ENCODE measurements at regions not wholly inside any gene's neighbourhood (a gene's known extent, or its start where the extent isn't known, plus 50 kb on each side); places are given as distances from the start of the nearest gene placed in this dataset.
A peak's percentile ranks its signal among the peaks of the same experiment; 100 is the strongest.
"Not testable (repeated sequence)": the region's sequence is repeated elsewhere in the genome, so short reads cannot be mapped to it uniquely, and the experiment has no call there.

- not testable (repeated sequence) for DNase-seq; H3K79me2 ChIP-seq (ENCODE audit: control insufficient read depth, insufficient read depth, low read length, poor library complexity); H3K14ac ChIP-seq (ENCODE audit: low read length)
Measured at GRCh38 chr1:161447040-161447759, 58.1 kb upstream of the FCGR2A start.

GRCh38 chr1:161444725-161445124 is 60.5 kb upstream of the FCGR2A start:
- H3K4me3 ChIP-seq (ENCODE audit: low read depth, low read length); H3K27ac ChIP-seq (ENCODE audit: low read depth, low read length); H3K18ac ChIP-seq (ENCODE audit: low read length); H4K91ac ChIP-seq (ENCODE audit: low read depth, low read length); H4K12ac ChIP-seq (ENCODE audit: low read depth, low read length); H3K23ac ChIP-seq (ENCODE audit: low read length); H3K9me3 ChIP-seq (ENCODE audit: insufficient read depth, low read depth, low read length); H3K4me1 ChIP-seq (ENCODE audit: control insufficient read depth in 1 of 2, insufficient read depth in 2 of 2, low read length in 2 of 2); H2BK5ac ChIP-seq (ENCODE audit: low read depth, low read length, poor library complexity); H3K36me3 ChIP-seq (ENCODE audit: control insufficient read depth in 1 of 2, insufficient read depth in 2 of 2, low read length in 2 of 2); H3K14ac ChIP-seq (ENCODE audit: low read length); H3K79me1 ChIP-seq (ENCODE audit: low read length); H3K4ac ChIP-seq (ENCODE audit: low read depth, low read length); DNase-seq; H3K9ac ChIP-seq (ENCODE audit: low read length); H2BK120ac ChIP-seq (ENCODE audit: insufficient read depth, low read length, poor library complexity); H2AK5ac ChIP-seq (ENCODE audit: low read length); H3K4me2 ChIP-seq (ENCODE audit: low read length); H3K79me2 ChIP-seq (ENCODE audit: control insufficient read depth, insufficient read depth, low read length, poor library complexity); H2BK12ac ChIP-seq (ENCODE audit: low read length); H3K27me3 ChIP-seq (ENCODE audit: insufficient read depth, low read length); H4K8ac ChIP-seq (ENCODE audit: low read depth, low read length); H2AFZ ChIP-seq (ENCODE audit: insufficient read depth, low read length, poor library complexity): not testable (repeated sequence)
- WGBS (ENCODE audit: extremely low coverage, insufficient coverage, insufficient read length): no CpG with 5 or more reads among the region's 18 CpGs

More at GRCh38 chr1:161447040-161447759, 58.1 kb upstream of the FCGR2A start:
- not testable (repeated sequence) for H3K27me3 ChIP-seq (ENCODE audit: insufficient read depth, low read length); H4K12ac ChIP-seq (ENCODE audit: low read depth, low read length); H3K27ac ChIP-seq (ENCODE audit: low read depth, low read length); H2BK5ac ChIP-seq (ENCODE audit: low read depth, low read length, poor library complexity); H3K79me1 ChIP-seq (ENCODE audit: low read length); H2AK5ac ChIP-seq (ENCODE audit: low read length); H4K91ac ChIP-seq (ENCODE audit: low read depth, low read length); H4K8ac ChIP-seq (ENCODE audit: low read depth, low read length); H3K4me3 ChIP-seq (ENCODE audit: low read depth, low read length); H3K4ac ChIP-seq (ENCODE audit: low read depth, low read length); H2BK12ac ChIP-seq (ENCODE audit: low read length); H3K9ac ChIP-seq (ENCODE audit: low read length); H3K36me3 ChIP-seq (ENCODE audit: control insufficient read depth in 1 of 2, insufficient read depth in 2 of 2, low read length in 2 of 2); H2AFZ ChIP-seq (ENCODE audit: insufficient read depth, low read length, poor library complexity); H2BK120ac ChIP-seq (ENCODE audit: insufficient read depth, low read length, poor library complexity); H3K4me2 ChIP-seq (ENCODE audit: low read length); H3K23ac ChIP-seq (ENCODE audit: low read length); H3K18ac ChIP-seq (ENCODE audit: low read length); H3K4me1 ChIP-seq (ENCODE audit: control insufficient read depth in 1 of 2, insufficient read depth in 2 of 2, low read length in 2 of 2); H3K9me3 ChIP-seq (ENCODE audit: insufficient read depth, low read depth, low read length)
- no CpG with 5 or more reads among the region's 79 CpGs for WGBS (ENCODE audit: extremely low coverage, insufficient coverage, insufficient read length)

GRCh38 chr1:161444255-161444654 is 61.0 kb upstream of the FCGR2A start:
- not testable (repeated sequence) for H4K91ac ChIP-seq (ENCODE audit: low read depth, low read length); H3K14ac ChIP-seq (ENCODE audit: low read length); H4K8ac ChIP-seq (ENCODE audit: low read depth, low read length); H2BK120ac ChIP-seq (ENCODE audit: insufficient read depth, low read length, poor library complexity); H3K27ac ChIP-seq (ENCODE audit: low read depth, low read length); H4K12ac ChIP-seq (ENCODE audit: low read depth, low read length); H2BK12ac ChIP-seq (ENCODE audit: low read length); H3K4ac ChIP-seq (ENCODE audit: low read depth, low read length); H3K36me3 ChIP-seq (ENCODE audit: control insufficient read depth in 1 of 2, insufficient read depth in 2 of 2, low read length in 2 of 2); H3K9me3 ChIP-seq (ENCODE audit: insufficient read depth, low read depth, low read length); H3K23ac ChIP-seq (ENCODE audit: low read length); H3K4me1 ChIP-seq (ENCODE audit: control insufficient read depth in 1 of 2, insufficient read depth in 2 of 2, low read length in 2 of 2); H3K79me1 ChIP-seq (ENCODE audit: low read length); H3K4me2 ChIP-seq (ENCODE audit: low read length); H3K4me3 ChIP-seq (ENCODE audit: low read depth, low read length); H2BK5ac ChIP-seq (ENCODE audit: low read depth, low read length, poor library complexity); H2AK5ac ChIP-seq (ENCODE audit: low read length); H3K18ac ChIP-seq (ENCODE audit: low read length); H3K9ac ChIP-seq (ENCODE audit: low read length); H2AFZ ChIP-seq (ENCODE audit: insufficient read depth, low read length, poor library complexity); DNase-seq; H3K79me2 ChIP-seq (ENCODE audit: control insufficient read depth, insufficient read depth, low read length, poor library complexity)
- peaks cover 12% of the 10 kb centered on the region for H3K27me3 ChIP-seq (ENCODE audit: insufficient read depth, low read length)
- no CpG with 5 or more reads among the region's 14 CpGs for WGBS (ENCODE audit: extremely low coverage, insufficient coverage, insufficient read length)

- H3K36me3 ChIP-seq (ENCODE audit: control insufficient read depth in 1 of 2, insufficient read depth in 2 of 2, low read length in 2 of 2): no peaks in the 10 kb centered on the region
- no peak overlapping the region for H3K18ac ChIP-seq (ENCODE audit: low read length)
- H3K4me1 ChIP-seq (ENCODE audit: control insufficient read depth in 1 of 2, insufficient read depth in 2 of 2, low read length in 2 of 2): peaks cover 4 to 6% of the 10 kb centered on the region in 2 experiments
- peak overlapping the region; percentile 68 for H3K4me2 ChIP-seq (ENCODE audit: low read length)
- no peak overlapping the region for H3K27ac ChIP-seq (ENCODE audit: low read depth, low read length)
- peak overlapping the region; percentile 64 for H3K4me3 ChIP-seq (ENCODE audit: low read depth, low read length)
- no peaks in the 10 kb centered on the region for H3K79me1 ChIP-seq (ENCODE audit: low read length)
- H3K23ac ChIP-seq (ENCODE audit: low read length): no peak overlapping the region
- peak overlapping the region; percentile 89 for H2AFZ ChIP-seq (ENCODE audit: insufficient read depth, low read length, poor library complexity)
- H3K79me2 ChIP-seq (ENCODE audit: control insufficient read depth, insufficient read depth, low read length, poor library complexity): no peaks in the 10 kb centered on the region
- WGBS (ENCODE audit: extremely low coverage, insufficient coverage, insufficient read length): no CpG with 5 or more reads among the region's 61 CpGs
- H4K8ac ChIP-seq (ENCODE audit: low read depth, low read length): no peak overlapping the region
- no peak overlapping the region for H2AK5ac ChIP-seq (ENCODE audit: low read length)
- peaks cover 25% of the 10 kb centered on the region for H3K27me3 ChIP-seq (ENCODE audit: insufficient read depth, low read length)
- no peak overlapping the region for H2BK120ac ChIP-seq (ENCODE audit: insufficient read depth, low read length, poor library complexity)
- no peak overlapping the region for H2BK12ac ChIP-seq (ENCODE audit: low read length)
- H3K4ac ChIP-seq (ENCODE audit: low read depth, low read length): no peak overlapping the region
- no peak overlapping the region for H4K91ac ChIP-seq (ENCODE audit: low read depth, low read length)
- no peak overlapping the region for H2BK5ac ChIP-seq (ENCODE audit: low read depth, low read length, poor library complexity)
- DNase-seq: peak in 1 of 2 donors; percentile 58
- H3K14ac ChIP-seq (ENCODE audit: low read length): no peak overlapping the region
- peaks cover 9% of the 10 kb centered on the region for H3K9me3 ChIP-seq (ENCODE audit: insufficient read depth, low read depth, low read length)
- no peak overlapping the region for H3K9ac ChIP-seq (ENCODE audit: low read length)
- no peak overlapping the region for H4K12ac ChIP-seq (ENCODE audit: low read depth, low read length)
Measured at GRCh38 chr1:161440312-161440894, 64.9 kb upstream of the FCGR2A start.

All from trophoblast cell (in vitro differentiated cells and primary cell).